Activated naive CD8-positive, alpha-beta T cell treated with anti-CD3 and anti-CD28 coated beads, Interleukin-2, amount 50 U/mL, for 16 hours (primary cell): ENCODE measurements at regions not wholly inside any gene's neighbourhood (a gene's known extent, or its start where the extent isn't known, plus 50 kb on each side); places are given as distances from the start of the nearest gene placed in this dataset.

Experiments used
- DNase-seq: peaks from one replicate; pipeline ENCODE4 v3.0.0-alpha.2; 2020; ENCODE audit warnings: low read depth, low spot score

DNA sequence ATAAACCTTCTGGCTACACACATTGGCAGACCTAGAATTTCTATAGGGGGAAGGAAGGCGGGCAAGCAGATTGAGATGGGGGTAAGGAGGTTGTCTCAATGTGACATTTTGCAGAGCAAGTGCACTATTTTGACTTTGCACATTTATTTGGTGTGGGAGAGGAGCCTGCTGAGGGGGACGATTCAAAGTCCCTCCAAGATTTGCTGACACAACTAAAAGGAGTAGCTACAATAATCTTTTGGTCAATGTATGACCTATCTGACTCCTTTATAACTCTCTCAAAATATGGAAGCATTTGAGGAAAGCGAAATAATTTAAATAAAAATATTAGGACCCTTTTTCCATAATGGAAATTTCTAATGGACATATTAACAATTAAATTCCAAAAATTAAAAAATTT, 274.9 kb upstream of the PPARGC1A start:
- no peak for DNase-seq

DNA sequence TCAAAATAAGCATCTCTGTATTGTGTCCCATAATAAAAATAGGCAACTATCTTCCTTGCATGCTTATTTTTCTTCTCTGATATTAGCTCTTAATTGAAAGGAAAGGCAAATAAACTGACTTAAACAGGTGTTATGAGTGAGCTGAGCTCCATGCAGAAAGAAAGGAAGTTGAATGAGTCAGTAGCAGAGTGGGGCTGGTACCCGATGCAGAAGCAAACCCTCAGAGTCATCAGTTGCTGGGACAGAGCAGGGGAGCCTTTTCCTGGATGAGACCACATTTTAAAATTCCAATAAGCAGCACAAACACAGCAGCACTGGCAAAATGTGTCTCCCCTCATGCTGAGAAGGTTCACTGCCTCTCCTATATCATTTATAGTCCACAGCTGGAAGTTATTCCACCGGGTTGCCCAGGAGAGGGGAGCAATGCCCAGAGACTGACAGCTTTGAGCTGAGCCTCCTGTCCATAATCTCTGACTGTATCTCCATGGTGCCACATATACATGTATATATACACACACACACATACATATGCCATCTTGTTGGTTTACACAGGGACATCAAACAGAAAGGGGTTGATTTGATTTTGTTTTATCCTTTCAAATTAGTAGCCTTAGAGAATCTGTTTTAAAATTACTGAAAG, 274.3 kb upstream of the PPARGC1A start:
- DNase-seq: no peak

GRCh38 chr4:24163314-24163713, 273.5 kb upstream of the PPARGC1A start:
- no peak for DNase-seq

DNA sequence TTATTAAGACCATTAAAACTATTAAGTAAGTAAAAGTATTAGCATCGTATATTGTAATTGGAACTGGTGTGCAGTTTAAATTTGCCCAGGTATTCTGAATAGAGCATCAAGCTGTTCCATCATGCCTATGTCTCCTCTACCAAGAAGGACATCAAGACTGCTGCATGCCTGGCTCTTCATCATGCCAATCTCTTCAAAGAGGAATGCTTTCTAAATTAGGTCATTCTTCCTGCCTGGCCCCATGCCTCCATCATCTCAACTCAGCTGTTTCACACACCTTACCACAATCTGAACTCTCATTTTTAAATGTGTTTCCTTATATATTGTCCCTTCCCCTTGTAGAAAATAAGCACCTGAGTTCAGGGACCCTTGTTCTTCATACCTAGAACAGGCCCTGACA, 270.5 kb upstream of the PPARGC1A start:
- DNase-seq: no peak

DNA sequence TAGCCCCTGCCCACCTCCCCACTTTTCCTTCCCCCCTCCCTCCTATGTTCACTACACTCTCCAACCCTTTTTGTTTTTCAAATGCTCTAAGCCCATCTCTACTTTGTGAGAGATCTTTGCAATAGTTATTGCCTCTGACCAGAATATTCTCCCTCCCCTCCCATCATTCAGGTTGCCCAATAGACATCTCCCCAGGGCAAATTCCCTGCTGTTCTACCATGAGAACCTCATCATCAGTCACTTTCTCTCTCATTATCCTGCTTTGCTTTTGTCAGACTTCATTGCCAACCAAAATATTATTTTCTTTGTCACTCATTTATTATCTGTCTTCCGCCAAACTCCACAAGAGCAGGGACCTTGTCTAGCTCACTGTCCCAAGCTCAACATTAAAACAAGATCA, 268.2 kb upstream of the PPARGC1A start:
- DNase-seq: no peak

DNA sequence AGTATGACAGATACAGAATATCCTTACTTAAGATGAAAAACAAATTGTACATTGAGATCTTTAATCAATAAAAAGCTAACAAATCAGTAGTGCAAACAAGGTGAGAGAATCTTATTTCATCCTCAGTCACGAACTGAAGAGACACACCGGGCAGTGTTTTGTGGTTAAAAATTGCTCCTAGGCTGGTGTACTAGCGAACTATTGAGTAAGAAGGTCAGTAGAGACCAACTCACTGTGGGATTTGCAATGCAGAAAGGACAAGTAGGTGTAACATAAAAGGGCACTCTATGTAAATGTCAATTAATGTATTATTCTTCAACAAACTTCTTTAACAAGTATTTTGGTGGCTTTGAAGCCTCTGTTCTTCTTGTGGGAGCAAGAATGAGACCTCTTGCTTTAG, 260.2 kb upstream of the PPARGC1A start:
- DNase-seq: no peak

DNA sequence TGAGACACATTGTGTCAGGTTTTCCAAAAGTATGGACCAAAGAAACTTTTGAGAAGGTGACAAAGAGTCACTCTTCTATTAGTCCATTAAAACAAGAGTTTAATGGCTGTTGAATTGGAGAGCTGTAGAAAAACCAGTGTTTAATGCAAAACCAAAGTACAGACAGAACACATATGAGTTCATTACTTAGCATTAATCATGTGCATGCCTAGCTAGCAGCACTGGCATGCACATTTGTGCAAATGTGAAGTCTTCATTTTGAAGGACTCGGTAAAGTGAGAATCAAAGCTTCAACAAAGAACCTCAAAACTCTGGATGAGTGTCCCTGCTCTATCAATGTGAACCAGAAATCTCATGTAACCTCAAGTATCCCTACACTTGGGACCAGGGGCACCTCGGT, 256.3 kb upstream of the PPARGC1A start:
- DNase-seq: no peak

DNA sequence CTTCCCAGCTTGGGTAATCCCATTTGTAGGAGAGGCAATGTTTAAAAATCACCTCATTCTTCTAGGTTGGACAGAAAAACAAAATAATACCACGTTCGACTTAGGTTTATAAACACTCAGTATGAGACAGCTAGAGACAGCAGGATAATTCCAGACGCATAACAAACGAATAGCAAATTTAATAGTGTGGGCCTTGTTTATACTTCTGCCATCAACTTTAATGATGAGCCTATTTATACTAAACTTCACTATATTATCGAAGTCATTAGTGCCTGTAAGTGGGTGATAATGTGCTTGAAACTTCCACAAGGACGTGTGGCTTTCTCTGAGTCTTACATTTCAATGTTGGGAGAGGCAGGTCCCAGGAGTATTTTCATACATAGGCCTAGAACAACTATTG, 255.7 kb upstream of the PPARGC1A start:
- DNase-seq: no peak

DNA sequence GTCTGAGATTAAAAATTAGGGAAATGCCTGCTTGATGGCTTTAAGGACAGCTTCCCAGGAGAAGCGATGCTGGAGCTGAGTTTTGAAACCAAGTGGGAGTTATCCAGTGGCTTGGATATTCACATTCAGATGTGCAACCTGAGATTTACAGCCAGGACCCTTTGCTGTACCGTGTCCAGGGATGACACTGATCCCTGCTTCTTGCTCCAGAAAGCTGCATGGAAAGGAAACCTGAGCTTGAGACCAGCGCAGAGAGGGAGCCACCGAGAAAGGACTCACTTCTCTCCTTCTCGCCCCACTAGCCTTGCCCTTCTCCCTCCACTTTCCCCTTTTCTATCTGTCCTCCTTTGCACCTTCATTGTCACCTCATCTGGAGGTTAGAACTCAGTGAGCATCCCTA, 254.5 kb upstream of the PPARGC1A start:
- no peak for DNase-seq

GRCh38 chr4:24143741-24144140, 253.9 kb upstream of the PPARGC1A start:
- DNase-seq: no peak

- DNase-seq: no peak
Observed at GRCh38 chr4:24141836-24142235, 252.0 kb upstream of the PPARGC1A start.

DNA sequence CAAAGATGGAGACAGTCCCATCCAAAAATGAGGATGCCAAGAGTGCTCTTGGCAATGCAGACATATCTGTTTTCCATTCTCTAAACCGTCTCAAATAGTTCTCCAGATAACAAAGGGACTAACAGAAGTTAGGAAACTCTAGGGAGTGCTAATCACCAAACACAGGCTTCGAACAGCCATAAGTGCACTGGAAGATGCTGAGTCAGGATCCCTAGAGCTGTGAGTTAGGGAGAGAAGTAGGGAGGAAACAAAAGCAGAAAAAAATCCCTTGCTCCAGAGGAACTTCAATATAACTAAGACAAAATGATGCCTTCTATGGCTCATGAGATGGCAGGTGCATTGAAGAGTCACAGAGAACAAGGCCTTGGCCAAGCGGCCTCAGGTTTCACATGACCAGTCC, 251.0 kb upstream of the PPARGC1A start:
- no peak for DNase-seq

- no peak for DNase-seq
Observed at GRCh38 chr4:24137671-24138601, 248.1 kb upstream of the PPARGC1A start.

- no peak for DNase-seq
Observed at GRCh38 chr4:24131954-24132673, 242.3 kb upstream of the PPARGC1A start.

DNA sequence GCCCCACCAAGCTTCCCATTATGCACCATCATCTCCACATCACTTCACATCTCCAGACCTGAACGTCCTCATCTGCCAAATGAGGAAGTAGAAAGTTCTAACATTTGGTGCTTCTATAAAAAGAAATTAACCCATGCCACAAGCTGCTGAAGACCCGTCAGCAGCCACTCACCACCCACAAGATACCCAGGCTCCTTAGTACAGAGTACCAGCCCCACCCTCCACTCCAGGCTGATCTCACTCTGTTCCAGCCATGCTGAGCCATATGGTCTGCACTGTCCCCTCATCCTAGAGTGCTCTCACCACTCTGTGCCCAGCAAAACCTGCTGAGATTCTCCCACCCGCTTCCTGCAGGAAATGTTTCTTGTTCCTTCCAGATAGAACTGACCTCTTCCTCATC, 240.8 kb upstream of the PPARGC1A start:
- no peak for DNase-seq

DNA sequence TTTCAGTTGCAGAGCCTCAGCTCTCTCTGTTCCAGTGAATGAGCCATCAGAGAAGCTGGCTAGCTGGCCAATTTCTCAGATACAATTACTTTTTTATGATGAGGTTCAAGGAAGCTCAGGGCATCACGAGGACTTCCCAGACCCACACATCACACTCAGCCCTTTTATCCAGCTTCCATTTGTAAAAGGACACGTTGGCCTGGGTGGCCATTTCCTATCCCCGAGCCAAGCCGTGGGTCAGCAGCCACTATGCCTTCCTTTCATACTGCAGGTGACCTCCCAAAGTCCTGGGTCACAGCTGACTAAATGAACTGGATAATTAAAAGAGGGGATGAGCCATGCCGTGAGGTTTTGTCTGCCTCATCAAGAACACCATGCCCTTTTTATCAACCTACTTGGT, 236.9 kb upstream of the PPARGC1A start:
- DNase-seq: no peak

- no peak for DNase-seq
Observed at GRCh38 chr4:24121395-24122175, 231.7 kb upstream of the PPARGC1A start.

GRCh38 chr4:24117975-24118374, 228.1 kb upstream of the PPARGC1A start:
- DNase-seq: no peak

DNA sequence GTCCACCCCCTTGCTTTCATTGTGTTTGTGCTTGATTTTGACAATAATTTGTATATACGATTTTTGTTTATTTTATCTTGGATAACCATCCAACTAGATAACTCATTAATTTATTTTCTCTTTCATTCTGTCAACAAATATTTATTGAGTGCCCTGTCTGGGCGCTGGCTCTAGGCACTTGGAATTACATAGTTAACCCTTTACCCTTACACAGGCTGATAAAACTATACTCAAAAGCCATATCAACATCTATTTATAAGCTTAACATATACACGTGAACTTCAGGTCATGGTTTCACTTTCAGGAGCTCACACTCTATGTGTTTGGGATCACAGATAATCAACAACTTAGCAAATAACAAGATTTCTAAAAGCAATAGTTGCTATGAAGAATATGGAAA, 226.3 kb upstream of the PPARGC1A start:
- no peak for DNase-seq

GRCh38 chr4:24114919-24115500, 225.2 kb upstream of the PPARGC1A start:
- DNase-seq: no peak

- no peak for DNase-seq
Observed at GRCh38 chr4:24114444-24114843, 224.6 kb upstream of the PPARGC1A start.
